WERI-Rb-1 (cell line): ENCODE measurements at regions not wholly inside any gene's neighbourhood (a gene's known extent, or its start where the extent isn't known, plus 50 kb on each side); places are given as distances from the start of the nearest gene placed in this dataset.

Experiments
- DNase-seq: peaks from one replicate; pipeline ENCODE4 v3.0.0-alpha.2; 2020
- H3K27ac ChIP-seq: fragments of 250-450 bp; sonication (Bioruptor Pico); 2 replicates; pipeline ENCODE4 v1.5.1; 2020; ENCODE audit warnings: mild to moderate bottlenecking, moderate library complexity
- H3K27me3 ChIP-seq: fragments of 250-450 bp; sonication (Bioruptor Pico); 2 replicates; pipeline ENCODE4 v1.5.1; 2021; ENCODE audit warnings: mild to moderate bottlenecking, low read depth, moderate library complexity; ENCODE audit not compliant: insufficient read depth, severe bottlenecking
- H3K36me3 ChIP-seq: fragments of 250-450 bp; sonication (Bioruptor Pico); 2 replicates; pipeline ENCODE4 v1.5.1; 2020; ENCODE audit warnings: mild to moderate bottlenecking, moderate library complexity
- H3K4me3 ChIP-seq: 2 replicates; pipeline ENCODE4 v1.5.1; 2011; ENCODE audit warnings: low read depth, mild to moderate bottlenecking, control low read depth, low read length
- H3K9me3 ChIP-seq: fragments of 250-450 bp; sonication (Bioruptor Pico); 2 replicates; pipeline ENCODE4 v1.5.1; 2021; ENCODE audit warnings: mild to moderate bottlenecking, moderate library complexity; ENCODE audit not compliant: severe bottlenecking
- TF ChIP-seq, protein P1 (sequence below): IDR thresholded peaks from 2 replicates; pipeline ENCODE4 v1.5.1; 2011; ENCODE audit warnings: low read depth, mild to moderate bottlenecking, control low read depth, inconsistent platforms, low read length

DNA sequence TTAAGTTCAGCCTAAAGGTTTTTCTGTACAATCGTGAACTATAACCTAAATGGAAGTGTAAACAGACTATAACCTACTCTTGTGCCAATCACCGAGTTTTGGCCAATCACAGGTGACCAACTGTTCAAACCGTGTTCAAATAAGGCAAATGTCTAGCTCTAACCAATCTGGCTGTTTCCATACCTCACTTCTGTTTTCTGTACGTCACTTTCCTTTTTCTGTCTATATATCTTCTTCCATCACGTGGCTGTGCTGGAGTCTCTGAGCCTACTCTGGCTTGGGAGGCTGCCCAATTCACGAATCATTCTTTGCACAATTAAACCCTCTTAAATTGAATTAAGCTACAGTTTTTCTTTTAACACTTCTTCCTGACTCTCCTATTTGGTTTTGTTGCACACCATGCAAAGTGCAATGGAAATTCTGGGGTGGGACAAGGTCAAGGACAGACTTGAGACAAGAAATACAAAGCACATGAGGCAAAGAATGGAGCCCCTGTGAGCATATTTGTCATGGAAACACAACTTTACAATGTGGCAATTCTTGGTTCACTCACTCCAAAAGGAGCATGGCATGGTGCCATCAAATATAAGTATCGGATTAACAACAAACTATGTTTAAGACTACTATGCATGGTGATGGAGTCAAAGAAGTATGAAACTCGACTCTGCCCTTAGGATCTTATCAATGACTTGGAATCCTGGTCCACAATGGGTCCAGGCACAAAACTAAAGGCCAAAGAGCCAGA, 115.7 kb upstream of the FAM9B start:
- H3K4me3 ChIP-seq = no peak overlapping the region
- H3K27me3 ChIP-seq = peaks cover 6% of the 10 kb centered on the region
- no peak overlapping the region for H3K27ac ChIP-seq
- H3K9me3 ChIP-seq = no peaks in the 10 kb centered on the region
- TF ChIP-seq, protein P1, sequence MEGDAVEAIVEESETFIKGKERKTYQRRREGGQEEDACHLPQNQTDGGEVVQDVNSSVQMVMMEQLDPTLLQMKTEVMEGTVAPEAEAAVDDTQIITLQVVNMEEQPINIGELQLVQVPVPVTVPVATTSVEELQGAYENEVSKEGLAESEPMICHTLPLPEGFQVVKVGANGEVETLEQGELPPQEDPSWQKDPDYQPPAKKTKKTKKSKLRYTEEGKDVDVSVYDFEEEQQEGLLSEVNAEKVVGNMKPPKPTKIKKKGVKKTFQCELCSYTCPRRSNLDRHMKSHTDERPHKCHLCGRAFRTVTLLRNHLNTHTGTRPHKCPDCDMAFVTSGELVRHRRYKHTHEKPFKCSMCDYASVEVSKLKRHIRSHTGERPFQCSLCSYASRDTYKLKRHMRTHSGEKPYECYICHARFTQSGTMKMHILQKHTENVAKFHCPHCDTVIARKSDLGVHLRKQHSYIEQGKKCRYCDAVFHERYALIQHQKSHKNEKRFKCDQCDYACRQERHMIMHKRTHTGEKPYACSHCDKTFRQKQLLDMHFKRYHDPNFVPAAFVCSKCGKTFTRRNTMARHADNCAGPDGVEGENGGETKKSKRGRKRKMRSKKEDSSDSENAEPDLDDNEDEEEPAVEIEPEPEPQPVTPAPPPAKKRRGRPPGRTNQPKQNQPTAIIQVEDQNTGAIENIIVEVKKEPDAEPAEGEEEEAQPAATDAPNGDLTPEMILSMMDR = no peak
- DNase-seq = no peak
- no peaks in the 10 kb centered on the region for H3K36me3 ChIP-seq

DNA sequence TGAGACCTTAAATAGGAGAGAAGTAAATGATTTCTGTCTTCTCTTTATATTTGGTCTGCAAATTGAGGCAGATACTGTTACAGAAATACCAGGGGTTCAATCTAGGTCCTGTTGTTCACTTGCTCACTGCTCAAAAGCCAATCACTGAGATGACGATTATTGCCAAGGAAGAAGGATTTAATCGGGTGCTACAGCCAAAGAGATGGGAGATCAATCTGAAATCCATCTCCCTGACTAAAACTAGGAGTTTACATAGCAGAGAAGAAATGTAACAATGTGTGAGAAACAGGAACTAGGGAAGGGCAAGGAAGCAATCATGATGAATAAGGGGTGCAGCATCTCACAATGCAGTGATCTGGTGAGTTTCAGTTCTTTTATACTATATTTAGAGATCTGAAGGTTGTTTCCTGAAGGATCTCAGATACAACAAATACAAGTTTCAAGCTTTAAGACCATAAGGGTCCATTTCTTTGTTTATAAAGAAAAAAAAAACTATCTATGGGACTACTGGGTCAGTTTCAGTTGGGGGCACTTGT, 117.9 kb upstream of the FAM9B start:
- DNase-seq = no peak
- Histone ChIP-seq H3K27me3 (peaks cover 4% of the 10 kb centered on the region), H3K4me3 (no peak overlapping the region), H3K27ac (no peak overlapping the region), H3K36me3 (no peaks in the 10 kb centered on the region), H3K9me3 (no peaks in the 10 kb centered on the region)
- TF ChIP-seq, protein P1 = no peak

DNA sequence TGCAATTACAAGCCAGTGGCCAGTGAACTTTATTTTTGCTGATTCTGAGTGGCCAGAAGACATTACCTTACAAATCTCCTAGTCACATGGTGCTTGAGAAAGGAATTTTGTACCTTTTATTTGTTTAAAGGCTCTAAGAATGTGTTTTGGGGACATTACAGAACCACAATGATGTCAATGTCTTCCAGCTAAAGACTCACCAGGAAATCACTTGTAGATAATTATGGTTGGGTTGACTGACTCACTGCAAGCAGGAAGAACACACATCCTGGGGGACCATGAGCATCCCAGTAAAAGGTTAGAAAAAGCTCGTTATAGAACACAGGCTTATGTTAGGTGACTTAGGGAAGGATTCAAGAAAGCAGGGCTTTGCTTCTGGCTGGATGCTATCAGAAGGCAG, 119.4 kb upstream of the FAM9B start:
- Histone ChIP-seq H3K36me3 (no peaks in the 10 kb centered on the region), H3K9me3 (no peaks in the 10 kb centered on the region), H3K27ac (no peak overlapping the region), H3K4me3 (no peak overlapping the region), H3K27me3 (peaks cover 4% of the 10 kb centered on the region)
- TF ChIP-seq, protein P1 = no peak
- no peak for DNase-seq

DNA sequence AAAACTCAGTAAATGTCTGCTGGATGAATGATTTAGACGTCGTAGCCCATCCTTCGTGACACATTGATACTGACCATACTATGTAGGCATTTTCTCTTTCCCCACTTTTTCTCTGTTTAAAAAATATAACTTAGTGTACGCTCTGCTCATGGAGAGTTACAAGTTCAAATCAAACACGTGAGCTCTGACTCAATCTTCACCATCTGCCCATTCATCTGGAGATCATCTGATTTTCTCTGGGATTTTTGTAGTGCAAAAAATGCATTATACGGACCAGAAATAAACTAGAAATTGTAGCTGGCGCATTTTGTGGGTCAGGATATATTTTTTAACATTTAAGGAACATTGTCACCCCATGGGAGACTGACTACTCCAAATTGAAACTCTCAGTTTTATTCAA, 124.7 kb upstream of the FAM9B start:
- no peak overlapping the region for H3K27ac ChIP-seq
- H3K4me3 ChIP-seq = no peak overlapping the region
- H3K9me3 ChIP-seq = no peaks in the 10 kb centered on the region
- H3K27me3 ChIP-seq = no peaks in the 10 kb centered on the region
- no peak for DNase-seq
- H3K36me3 ChIP-seq = no peaks in the 10 kb centered on the region
- TF ChIP-seq, protein P1 = no peak

DNA sequence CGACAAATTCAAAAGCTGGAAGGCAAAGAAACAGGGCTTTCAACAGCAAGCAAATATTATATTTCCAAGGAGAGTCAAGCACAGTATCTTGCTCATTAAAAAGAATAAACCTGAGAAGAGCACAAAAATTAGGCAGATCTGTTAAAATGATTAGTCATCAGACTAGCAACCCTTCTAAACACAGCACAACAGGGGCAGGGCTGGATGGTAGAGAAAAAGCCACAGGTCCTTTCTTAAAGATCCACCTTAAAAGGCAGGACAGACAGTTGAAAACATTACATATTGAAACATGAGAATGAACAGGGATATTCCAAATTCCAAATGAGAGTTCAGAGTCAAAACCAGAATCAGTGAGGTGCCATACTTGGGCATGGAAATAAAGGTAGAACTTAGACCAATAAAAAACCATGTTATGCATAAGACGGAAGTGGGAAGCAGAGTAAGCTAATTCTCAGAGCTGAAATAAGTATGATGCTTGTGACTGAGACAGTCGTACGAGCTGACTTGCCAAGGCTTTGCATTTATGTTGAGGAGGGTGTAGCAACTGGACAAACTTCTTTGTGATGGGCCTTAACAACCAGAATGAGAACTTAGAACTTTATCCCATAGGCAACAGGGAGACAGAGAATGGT, 126.9 kb upstream of the FAM9B start:
- DNase-seq = no peak

More for the DNA sequence above, 126.9 kb upstream of the FAM9B start:
- no peaks in the 10 kb centered on the region for H3K36me3 ChIP-seq
- H3K27me3 ChIP-seq = peaks cover 5% of the 10 kb centered on the region
- TF ChIP-seq, protein P1 = no peak
- H3K27ac ChIP-seq = no peak overlapping the region
- no peak overlapping the region for H3K4me3 ChIP-seq
- no peaks in the 10 kb centered on the region for H3K9me3 ChIP-seq
